OCI-LY7 (cell line): ENCODE measurements at regions not wholly inside any gene's neighbourhood (a gene's known extent, or its start where the extent isn't known, plus 50 kb on each side); places are given as distances from the start of the nearest gene placed in this dataset.

Experiments
- BruUV-seq: library from RNA; stranded (reverse); fragments of 400-500 nt; replicated peaks from 2 replicates; lab custom pipeline; 2021; lab: Mats Ljungman, UMichigan
- CTCF ChIA-PET: fragments of 300-600 bp; sonication (Branson Sonifier 250); formaldehyde crosslinking; loops from one replicate; lab custom pipeline; 2022; ENCODE audit warnings: antibody characterized with exemption; ENCODE audit not compliant: unreplicated experiment; lab: Charles Lee
- POLR2A ChIA-PET: fragments of 300-600 bp; sonication (Branson Sonifier 250); formaldehyde crosslinking; loops from one replicate; lab custom pipeline; 2022; ENCODE audit warnings: antibody characterized with exemption; lab: Charles Lee
- DNase-seq: peaks from one replicate; pipeline ENCODE4 v3.0.0-alpha.2; 2015; ENCODE audit warnings: low spot score
- H2AFZ ChIP-seq: fragments of 200-600 bp; sonication (generic), shearing (Covaris generic); 2 replicates; pipeline ENCODE4 v1.6.1; 2014; ENCODE audit warnings: mild to moderate bottlenecking, antibody characterized with exemption, low read length, moderate library complexity
- H3K27ac ChIP-seq: fragments of 200-600 bp; sonication (generic); 2 replicates; pipeline ENCODE4 v1.5.1; 2014; ENCODE audit warnings: mixed run types, low read depth, mild to moderate bottlenecking, moderate library complexity, low read length, inconsistent platforms; ENCODE audit not compliant: poor library complexity, severe bottlenecking
- H3K36me3 ChIP-seq: fragments of 200-600 bp; sonication (generic); 2 replicates; pipeline ENCODE4 v1.6.1; 2014; ENCODE audit warnings: mild to moderate bottlenecking, antibody characterized with exemption, low read length, moderate library complexity, mixed read lengths; ENCODE audit not compliant: insufficient read depth
- H3K4me1 ChIP-seq: fragments of 200-600 bp; sonication (generic); 2 replicates; pipeline ENCODE4 v1.5.1; 2014; ENCODE audit warnings: mild to moderate bottlenecking, low read length; ENCODE audit not compliant: insufficient read depth, poor library complexity, severe bottlenecking
- H3K4me2 ChIP-seq: fragments of 200-600 bp; sonication (generic); 2 replicates; pipeline ENCODE4 v1.6.1; 2014; ENCODE audit warnings: mild to moderate bottlenecking, low read length
- H3K4me3 ChIP-seq: fragments of 200-600 bp; sonication (generic); 2 replicates; pipeline ENCODE4 v1.5.1; 2014; ENCODE audit warnings: mild to moderate bottlenecking, low read depth, low read length; ENCODE audit not compliant: poor library complexity, severe bottlenecking
- H3K79me2 ChIP-seq: fragments of 200-600 bp; sonication (generic); 2 replicates; pipeline ENCODE4 v1.6.1; 2016; ENCODE audit warnings: low read depth, mild to moderate bottlenecking, low read length, moderate library complexity, mixed read lengths; ENCODE audit not compliant: insufficient read depth
- H3K9me2 ChIP-seq: fragments of 200-600 bp; sonication (generic); 2 replicates; pipeline ENCODE4 v1.6.1; 2016; ENCODE audit warnings: mild to moderate bottlenecking, low read length, mixed read lengths; ENCODE audit not compliant: insufficient read depth
- H3K9me3 ChIP-seq: fragments of 200-600 bp; sonication (generic); 2 replicates; pipeline ENCODE4 v1.6.1; 2014; ENCODE audit warnings: mild to moderate bottlenecking, mixed run types, low read length, mixed read lengths
- H4K20me1 ChIP-seq: fragments of 200-600 bp; sonication (generic); 2 replicates; pipeline ENCODE4 v1.6.1; 2014; ENCODE audit warnings: mild to moderate bottlenecking, antibody characterized with exemption, low read length, moderate library complexity, mixed read lengths; ENCODE audit not compliant: insufficient read depth
- EZH2phosphoT487 ChIP-seq: fragments of 200-600 bp; sonication (generic); IDR thresholded peaks from 2 replicates; pipeline ENCODE4 v1.6.1; 2018; ENCODE audit warnings: low read depth, borderline replicate concordance, mild to moderate bottlenecking, mixed run types, antibody characterized with exemption, low read length, moderate library complexity, mixed read lengths
- intact Hi-C: fragments of 100-400 bp; cut with micrococcal nuclease; formaldehyde crosslinking; loops from one replicate; pipeline ENCODE4 v1.10.0; 2022; ENCODE audit not compliant: unreplicated experiment
- TF ChIP-seq, protein P1 (sequence below): fragments of 200-600 bp; sonication (generic); conservative IDR thresholded peaks from 2 replicates; pipeline ENCODE4 v1.5.1; 2014; ENCODE audit warnings: mild to moderate bottlenecking, antibody characterized with exemption, low read length, moderate library complexity, mixed read lengths

DNA sequence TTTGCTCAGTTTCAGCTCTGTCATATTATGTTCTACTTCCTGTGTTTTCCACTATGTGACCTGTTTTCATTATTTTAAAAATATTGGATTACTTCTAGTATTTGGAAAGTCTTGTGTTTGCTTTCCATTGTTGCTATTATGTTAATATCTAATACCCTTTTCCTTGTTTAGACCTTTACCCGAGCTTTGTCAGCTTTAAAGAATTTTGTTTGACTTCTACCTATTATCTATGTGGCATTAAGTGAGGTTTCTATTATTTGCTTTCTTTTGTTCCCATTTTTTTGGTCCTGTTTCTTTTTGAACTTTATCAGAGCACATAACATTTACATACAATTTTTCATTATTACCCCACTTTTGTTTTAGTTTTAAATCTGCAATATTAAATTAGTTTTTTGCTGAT is 202.7 kb downstream of the MANEA start:
- H3K4me1 ChIP-seq: no peaks in the 10 kb centered on the region
- no peak for DNase-seq
- no peak overlapping the region for H3K4me3 ChIP-seq
- H4K20me1 ChIP-seq: no peaks in the 10 kb centered on the region
- TF ChIP-seq EZH2phosphoT487: no peak
- TF ChIP-seq, protein P1, sequence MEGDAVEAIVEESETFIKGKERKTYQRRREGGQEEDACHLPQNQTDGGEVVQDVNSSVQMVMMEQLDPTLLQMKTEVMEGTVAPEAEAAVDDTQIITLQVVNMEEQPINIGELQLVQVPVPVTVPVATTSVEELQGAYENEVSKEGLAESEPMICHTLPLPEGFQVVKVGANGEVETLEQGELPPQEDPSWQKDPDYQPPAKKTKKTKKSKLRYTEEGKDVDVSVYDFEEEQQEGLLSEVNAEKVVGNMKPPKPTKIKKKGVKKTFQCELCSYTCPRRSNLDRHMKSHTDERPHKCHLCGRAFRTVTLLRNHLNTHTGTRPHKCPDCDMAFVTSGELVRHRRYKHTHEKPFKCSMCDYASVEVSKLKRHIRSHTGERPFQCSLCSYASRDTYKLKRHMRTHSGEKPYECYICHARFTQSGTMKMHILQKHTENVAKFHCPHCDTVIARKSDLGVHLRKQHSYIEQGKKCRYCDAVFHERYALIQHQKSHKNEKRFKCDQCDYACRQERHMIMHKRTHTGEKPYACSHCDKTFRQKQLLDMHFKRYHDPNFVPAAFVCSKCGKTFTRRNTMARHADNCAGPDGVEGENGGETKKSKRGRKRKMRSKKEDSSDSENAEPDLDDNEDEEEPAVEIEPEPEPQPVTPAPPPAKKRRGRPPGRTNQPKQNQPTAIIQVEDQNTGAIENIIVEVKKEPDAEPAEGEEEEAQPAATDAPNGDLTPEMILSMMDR: no peak
- H3K9me2 ChIP-seq: no peaks in the 10 kb centered on the region
- intact Hi-C loops: no loop called here
- no peaks in the 10 kb centered on the region for H3K79me2 ChIP-seq
- no peak overlapping the region for H2AFZ ChIP-seq
- no peak overlapping the region for H3K27ac ChIP-seq
- CTCF ChIA-PET: no interaction called here
- H3K9me3 ChIP-seq: no peaks in the 10 kb centered on the region
- POLR2A ChIA-PET: no interaction called here
- H3K36me3 ChIP-seq: no peaks in the 10 kb centered on the region
- H3K4me2 ChIP-seq: no peak overlapping the region
- BruUV-seq: no TSS peak

- DNase-seq: no peak
- Histone ChIP-seq H3K9me2 (no peaks in the 10 kb centered on the region), H4K20me1 (no peaks in the 10 kb centered on the region), H3K4me3 (no peak overlapping the region), H2AFZ (no peak overlapping the region), H3K4me2 (no peak overlapping the region), H3K9me3 (no peaks in the 10 kb centered on the region), H3K79me2 (no peaks in the 10 kb centered on the region), H3K27ac (no peak overlapping the region), H3K4me1 (no peaks in the 10 kb centered on the region), H3K36me3 (no peaks in the 10 kb centered on the region)
- intact Hi-C loops: no loop called here
- BruUV-seq: no TSS peak
- CTCF ChIA-PET: no interaction called here
- TF ChIP-seq, protein P1: no peak
- TF ChIP-seq EZH2phosphoT487: no peak
- POLR2A ChIA-PET: interaction anchor here (1.3 kb wide), 1 partner anchor 12 kb away, joined by 5 read pairs; no protein-coding TSS in a partner anchor
These were observed 206.7 kb downstream of the MANEA start for GRCh38 chr6:95784019-95784418.

- H3K4me1 ChIP-seq: no peaks in the 10 kb centered on the region
- no peaks in the 10 kb centered on the region for H3K9me2 ChIP-seq
- no peak for DNase-seq
- no peaks in the 10 kb centered on the region for H3K79me2 ChIP-seq
- H3K9me3 ChIP-seq: no peaks in the 10 kb centered on the region
- intact Hi-C loops: no loop called here
- CTCF ChIA-PET: no interaction called here
- no peak overlapping the region for H3K4me3 ChIP-seq
- no peak for TF ChIP-seq EZH2phosphoT487
- TF ChIP-seq, protein P1: no peak
- H3K27ac ChIP-seq: no peak overlapping the region
- POLR2A ChIA-PET: interaction anchor here (1.3 kb wide), 1 partner anchor 12 kb away, joined by 5 read pairs; no protein-coding TSS in a partner anchor
- BruUV-seq: no TSS peak
- no peak overlapping the region for H2AFZ ChIP-seq
- no peak overlapping the region for H3K4me2 ChIP-seq
- H4K20me1 ChIP-seq: no peaks in the 10 kb centered on the region
- no peaks in the 10 kb centered on the region for H3K36me3 ChIP-seq
These were observed 207.5 kb downstream of the MANEA start for GRCh38 chr6:95784869-95785268.
